Right cardiac atrium (tissue), 2 donors: ENCODE measurements at regions not wholly inside any gene's neighbourhood (a gene's known extent, or its start where the extent isn't known, plus 50 kb on each side); places are given as distances from the start of the nearest gene placed in this dataset.

Experiments used
- microRNA-seq, 2 donors: library from miRNA; unstranded; fragments of <30 nt; microRNA quantifications; one replicate each; pipeline ENCODE4 v1.2.0, GENCODE V29; 2020 to 2021
- donor health status: DM: no; HTN: yes; CAD: no.
- donor health status: DM: no; HTN: no; CAD: no.

Small RNA genes lying in the stretch of these regions (microRNA-seq; reads per million reads assigned to microRNA genes)
- gene MIR4425 = 0 reads per million in 2 donors
